K562 (cell line): ENCODE measurements at regions not wholly inside any gene's neighbourhood (a gene's known extent, or its start where the extent isn't known, plus 50 kb on each side); places are given as distances from the start of the nearest gene placed in this dataset.

Source experiments
- ATAC-seq: fragments of 200-7000 bp; cut with Tn5 transposase; 3 replicates; pipeline ENCODE4 v1.9.1; 2020; ENCODE audit warnings: moderate library complexity
- BruUV-seq: library from RNA; stranded (reverse); fragments of 400-500 nt; replicated peaks from 2 replicates; lab custom pipeline; 2021; lab: Mats Ljungman, UMichigan
- CTCF ChIA-PET: fragments of 300-600 bp; formaldehyde crosslinking; extraction: SDS; loops from one replicate; lab custom pipeline; 2021; ENCODE audit warnings: low intra/inter-chr PET ratio; lab: Yijun Ruan, JAX
- POLR2A ChIA-PET: fragments of 300-600, 350-650 bp; sonication (Branson Sonifier 250); formaldehyde crosslinking; extraction: SDS; loops from one replicate; lab custom pipeline; 2021; ENCODE audit warnings: antibody characterized with exemption, inconsistent platforms; lab: Yijun Ruan, JAX
- DNase-seq, 4 experiments: peaks; one replicate each; pipeline versions ENCODE4 v3.0.0 to v3.0.0-alpha.2; 2011 to 2018; ENCODE audit warnings: low spot score in 3 of 4, mixed read lengths in 3 of 4; ENCODE audit errors: extremely low read depth in 1 of 4
- FAIRE-seq: peaks from 2 replicates; lab custom pipeline; 2011; peaks lifted over from hg19 to GRCh38; lab: Jason Lieb, UNC
- H2AFZ ChIP-seq: 2 replicates; pipeline ENCODE4 v1.6.0; 2011; ENCODE audit warnings: low read depth, low read length, control low read depth, inconsistent platforms
- H3K27ac ChIP-seq: fragments of 200-600 bp; 3 replicates; pipeline ENCODE4 v1.8.0; 2011; ENCODE audit warnings: low read depth, mild to moderate bottlenecking, control low read depth, inconsistent platforms, low read length, moderate library complexity, mixed read lengths; ENCODE audit errors: extremely low read depth
- H3K27me3 ChIP-seq, 2 experiments: fragments of 300-600 bp in 1 of 2; 2 replicates in 1 of 2; 3 replicates in 1 of 2; pipeline versions ENCODE4 v1.6.0 to v1.8.0; 2011; ENCODE audit warnings: inconsistent platforms in 2 of 2, low read length in 2 of 2, mild to moderate bottlenecking in 1 of 2, mixed read lengths in 1 of 2, moderate library complexity in 1 of 2; ENCODE audit not compliant: control insufficient read depth in 2 of 2, insufficient read depth in 2 of 2
- H3K36me3 ChIP-seq: fragments of 300-600 bp; 3 replicates; pipeline ENCODE4 v1.8.0; 2011; ENCODE audit warnings: mild to moderate bottlenecking, low read length, inconsistent platforms; ENCODE audit not compliant: control insufficient read depth, insufficient read depth
- H3K4me1 ChIP-seq, 2 experiments: fragments of 200-600 bp in 1 of 2; replicated peaks in 1 of 2; 2 replicates in 1 of 2; 3 replicates in 1 of 2; pipeline versions ENCODE4 v1.5.1 to v1.8.0; 2011; ENCODE audit warnings: inconsistent platforms in 2 of 2, low read length in 2 of 2, mild to moderate bottlenecking in 1 of 2, mixed read lengths in 1 of 2, moderate library complexity in 1 of 2; ENCODE audit not compliant: control insufficient read depth in 2 of 2, insufficient read depth in 2 of 2
- H3K4me2 ChIP-seq: 2 replicates; pipeline ENCODE4 v1.6.1; 2011; ENCODE audit warnings: low read length, control low read depth, inconsistent platforms, mixed read lengths; ENCODE audit not compliant: insufficient read depth
- H3K4me3 ChIP-seq: fragments of 200-600 bp; sonication (generic), shearing (Covaris generic); 2 replicates; pipeline ENCODE4 v1.5.1; 2016; ENCODE audit warnings: control low read depth, inconsistent platforms
- H3K79me2 ChIP-seq: fragments of 200-600 bp; 3 replicates; pipeline ENCODE4 v1.8.0; 2011; ENCODE audit warnings: low read length, inconsistent platforms; ENCODE audit not compliant: control insufficient read depth, insufficient read depth
- H3K9ac ChIP-seq, 2 experiments: 2 replicates each; pipeline versions ENCODE4 v1.6.0 to v1.6.1; 2011; ENCODE audit warnings: low read depth in 2 of 2, low read length in 2 of 2, control low read depth in 1 of 2, inconsistent platforms in 1 of 2, mild to moderate bottlenecking in 1 of 2, mixed read lengths in 1 of 2; ENCODE audit not compliant: insufficient read depth in 1 of 2
- H3K9me1 ChIP-seq: one replicate; pipeline ENCODE4 v1.6.0; 2011; ENCODE audit warnings: inconsistent platforms, mild to moderate bottlenecking, low read length, moderate library complexity; ENCODE audit not compliant: control insufficient read depth, insufficient read depth
- H3K9me3 ChIP-seq: replicated peaks from 2 replicates; pipeline ENCODE4 v1.5.1; 2011; ENCODE audit warnings: low read depth, low read length, inconsistent platforms; ENCODE audit not compliant: control insufficient read depth, insufficient read depth
- H4K20me1 ChIP-seq: replicated peaks from 2 replicates; pipeline ENCODE4 v1.6.1; 2011; ENCODE audit warnings: low read length, inconsistent platforms, mixed read lengths; ENCODE audit not compliant: control insufficient read depth, insufficient read depth
- CTCFL ChIP-seq: IDR thresholded peaks from 2 replicates; pipeline ENCODE4 v1.6.1; 2011; ENCODE audit warnings: borderline replicate concordance, low read depth, mild to moderate bottlenecking, moderate library complexity, low read length; ENCODE audit not compliant: insufficient read depth, poor library complexity, severe bottlenecking
- MEIS2 ChIP-seq: fragments of 450-650 bp; IDR thresholded peaks from 2 replicates; pipeline ENCODE4 v1.6.1; 2014; ENCODE audit warnings: mild to moderate bottlenecking; ENCODE audit not compliant: partially characterized antibody
- ZNF707 ChIP-seq: fragments of 250-450 bp; sonication (Bioruptor Pico); conservative IDR thresholded peaks from 2 replicates; pipeline ENCODE4 v1.8.0; 2022; ENCODE audit warnings: inconsistent platforms, mild to moderate bottlenecking, moderate library complexity
- WGBS: fragments of 100-300 bp; shearing (Covaris generic); methylation state at CpG from one replicate; pipeline ENCODE4 v1.1.6; 2016; ENCODE audit warnings: low coverage, mixed read lengths; ENCODE audit not compliant: insufficient coverage; ENCODE audit errors: missing lambda C conversion rate; 5-methylcytosine and 5-hydroxymethylcytosine counted together
- in situ Hi-C: fragments of 300-500 bp; cut with MboI; formaldehyde crosslinking; loops from 4 replicates; pipeline ENCODE4 v1.15.0; 2018; ENCODE audit warnings: inconsistent platforms, mixed read lengths
- intact Hi-C: fragments of 100-400 bp; cut with micrococcal nuclease; formaldehyde crosslinking; loops from 2 replicates; pipeline ENCODE4 v1.14.2; 2022
- TF ChIP-seq, protein P1 (sequence below): fragments of 450-650 bp; formaldehyde crosslinking; IDR thresholded peaks from 2 replicates; pipeline ENCODE4 v1.4.0; 2020; ENCODE audit warnings: mild to moderate bottlenecking, moderate library complexity

DNA sequence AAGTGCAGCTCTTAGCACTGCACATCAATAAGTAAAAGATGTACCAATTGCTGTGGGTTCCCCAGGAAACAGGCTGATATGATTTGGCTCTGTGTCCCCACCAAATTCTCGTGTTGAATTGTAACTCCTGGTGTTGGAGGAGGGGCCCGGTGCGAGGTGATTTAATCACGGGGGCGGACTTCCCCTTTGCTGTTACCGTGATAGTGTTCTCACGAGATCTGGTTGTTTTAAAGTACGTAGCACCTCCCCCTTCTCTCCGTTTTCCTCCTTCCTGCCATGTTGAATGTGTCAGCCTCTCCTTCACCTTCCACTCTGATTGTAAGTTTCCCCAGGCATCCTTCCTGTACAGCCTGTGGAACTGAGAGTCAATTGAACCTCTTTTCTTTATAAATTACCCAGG lies 93.2 kb upstream of the ACTBL2 start (continued):
- TF ChIP-seq, protein P1, sequence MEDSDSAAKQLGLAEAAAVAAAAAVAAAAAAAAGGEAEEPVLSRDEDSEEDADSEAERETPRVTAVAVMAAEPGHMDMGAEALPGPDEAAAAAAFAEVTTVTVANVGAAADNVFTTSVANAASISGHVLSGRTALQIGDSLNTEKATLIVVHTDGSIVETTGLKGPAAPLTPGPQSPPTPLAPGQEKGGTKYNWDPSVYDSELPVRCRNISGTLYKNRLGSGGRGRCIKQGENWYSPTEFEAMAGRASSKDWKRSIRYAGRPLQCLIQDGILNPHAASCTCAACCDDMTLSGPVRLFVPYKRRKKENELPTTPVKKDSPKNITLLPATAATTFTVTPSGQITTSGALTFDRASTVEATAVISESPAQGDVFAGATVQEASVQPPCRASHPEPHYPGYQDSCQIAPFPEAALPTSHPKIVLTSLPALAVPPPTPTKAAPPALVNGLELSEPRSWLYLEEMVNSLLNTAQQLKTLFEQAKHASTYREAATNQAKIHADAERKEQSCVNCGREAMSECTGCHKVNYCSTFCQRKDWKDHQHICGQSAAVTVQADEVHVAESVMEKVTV (CRISPR knock-in tag), result no peak

- peaks cover 0 to 5% of the 10 kb centered on the region in 2 experiments; a peak in 1 of 5 replicates for H3K27me3 ChIP-seq
- no peak for TF ChIP-seq MEIS2
- H3K4me3 ChIP-seq, result no peak overlapping the region
- BruUV-seq, result no TSS peak
- intact Hi-C loops, result no loop called here
- no peak overlapping the region for H2AFZ ChIP-seq
- in situ Hi-C loops, result no loop called here
- no peaks in the 10 kb centered on the region for H3K79me2 ChIP-seq
- no peak overlapping the region for H3K4me2 ChIP-seq
- ATAC-seq (no peak), DNase-seq (no peak), FAIRE-seq (no peak)
- no peak overlapping the region for H3K27ac ChIP-seq
- no peaks in the 10 kb centered on the region for H3K4me1 ChIP-seq
- ChIA-PET POLR2A (no interaction called here), CTCF (no interaction called here)
- H3K9me3 ChIP-seq, result no peaks in the 10 kb centered on the region
- no peaks in the 10 kb centered on the region for H3K36me3 ChIP-seq
- no peak overlapping the region for H3K9ac ChIP-seq
- H4K20me1 ChIP-seq, result no peaks in the 10 kb centered on the region
- H3K9me1 ChIP-seq, result no peaks in the 10 kb centered on the region
Measured at GRCh38 chr5:57572461-57572860, 89.8 kb upstream of the ACTBL2 start.

GRCh38 chr5:57569601-57570000 lies 87.0 kb upstream of the ACTBL2 start:
- in situ Hi-C loops, result no loop called here
- Histone ChIP-seq H3K9ac (no peak overlapping the region), H4K20me1 (no peaks in the 10 kb centered on the region), H2AFZ (no peak overlapping the region), H3K4me2 (no peak overlapping the region), H3K79me2 (no peaks in the 10 kb centered on the region), H3K4me3 (no peak overlapping the region), H3K9me3 (no peaks in the 10 kb centered on the region), H3K27me3 (peaks cover 0 to 5% of the 10 kb centered on the region in 2 experiments; a peak in 1 of 5 replicates), H3K27ac (no peak overlapping the region), H3K4me1 (no peaks in the 10 kb centered on the region), H3K9me1 (no peaks in the 10 kb centered on the region), H3K36me3 (no peaks in the 10 kb centered on the region)
- no peak for TF ChIP-seq CTCFL
- TF ChIP-seq ZNF707, result no peak
- FAIRE-seq (no peak), DNase-seq (no peak), ATAC-seq (no peak)
- intact Hi-C loops, result no loop called here
- 0% methylated on average over 1 of the region's 1 CpG for WGBS
- ChIA-PET POLR2A (no interaction called here), CTCF (no interaction called here)
- BruUV-seq, result no TSS peak
